ENCODE measurements at regions not wholly inside any gene's neighbourhood (a gene's known extent, or its start where the extent isn't known, plus 50 kb on each side); places are given as distances from the start of the nearest gene placed in this dataset.

GRCh38 chr6:150752409-150752808, 113.1 kb upstream of the MTHFD1L start:
- intact Hi-C loops (cut with DNase I; ENCODE audit: low total_unique reads): no loop called here
- WGBS, 2 donors (ENCODE audit: low coverage in 1 of 2): 87 to 92% methylated on average over 2 of the region's 2 CpGs
- no peaks in the 10 kb centered on the region for H3K9me3 ChIP-seq
- H3K4me3 ChIP-seq: no peak overlapping the region
- no peaks in the 10 kb centered on the region for H3K27me3 ChIP-seq
- no peak for DNase-seq
- no peak overlapping the region for H3K27ac ChIP-seq
- TF ChIP-seq POLR2AphosphoS5 (IDR thresholded peaks at IDR 0.05) (no peak), EP300 (IDR thresholded peaks at IDR 0.05; ENCODE audit: low read depth) (no peak), POLR2A (IDR thresholded peaks at IDR 0.05) (no peak), CTCF (IDR thresholded peaks at IDR 0.05) (no peak)
- no peaks in the 10 kb centered on the region for H3K36me3 ChIP-seq
- peaks cover 0 to 8% (median 2%) of the 10 kb centered on the region in 4 donors for H3K4me1 ChIP-seq
- in situ Hi-C loops (cut with MboI; ENCODE audit: low pct_ligation_motif_present in 1 of 4, low pct_unique_long_range_greater_than_20kb in 1 of 4, low sequenced_read_pairs in 3 of 4): no loop called here

- no peaks in the 10 kb centered on the region for H3K9me3 ChIP-seq
- no peaks in the 10 kb centered on the region for H3K36me3 ChIP-seq
- H3K4me3 ChIP-seq: no peak overlapping the region
- peaks cover 0 to 5% (median 2%) of the 10 kb centered on the region in 4 donors for H3K4me1 ChIP-seq
- in situ Hi-C loops (cut with MboI; ENCODE audit: low pct_ligation_motif_present in 1 of 4, low pct_unique_long_range_greater_than_20kb in 1 of 4, low sequenced_read_pairs in 3 of 4): no loop called here
- intact Hi-C loops (cut with DNase I; ENCODE audit: low total_unique reads): no loop called here
- no peaks in the 10 kb centered on the region for H3K27me3 ChIP-seq
- 27 to 53% methylated on average over 12 to 14 of the region's 14 CpGs for WGBS, 2 donors (ENCODE audit: low coverage in 1 of 2)
- TF ChIP-seq EP300 (IDR thresholded peaks at IDR 0.05; ENCODE audit: low read depth) (no peak), POLR2A (IDR thresholded peaks at IDR 0.05) (no peak), CTCF (IDR thresholded peaks at IDR 0.05) (no peak), POLR2AphosphoS5 (IDR thresholded peaks at IDR 0.05) (no peak)
- no peak for DNase-seq
- no peak overlapping the region for H3K27ac ChIP-seq
These were observed 112.0 kb upstream of the MTHFD1L start for GRCh38 chr6:150753371-150754064.

GRCh38 chr6:150755042-150755441, 110.5 kb upstream of the MTHFD1L start:
- TF ChIP-seq POLR2AphosphoS5 (IDR thresholded peaks at IDR 0.05): no peak
- no peak for TF ChIP-seq EP300 (IDR thresholded peaks at IDR 0.05; ENCODE audit: low read depth)
- TF ChIP-seq CTCF (IDR thresholded peaks at IDR 0.05): no peak
- TF ChIP-seq POLR2A (IDR thresholded peaks at IDR 0.05): no peak

GRCh38 chr6:150755524-150755923, 110.0 kb upstream of the MTHFD1L start:
- in situ Hi-C loops (cut with MboI; ENCODE audit: low pct_ligation_motif_present in 1 of 4, low pct_unique_long_range_greater_than_20kb in 1 of 4, low sequenced_read_pairs in 3 of 4): no loop called here
- H3K4me3 ChIP-seq: no peak overlapping the region
- TF ChIP-seq POLR2A (IDR thresholded peaks at IDR 0.05) (no peak), CTCF (IDR thresholded peaks at IDR 0.05) (no peak), EP300 (IDR thresholded peaks at IDR 0.05; ENCODE audit: low read depth) (no peak), POLR2AphosphoS5 (IDR thresholded peaks at IDR 0.05) (no peak)
- H3K36me3 ChIP-seq: no peaks in the 10 kb centered on the region
- H3K4me1 ChIP-seq: peaks cover 0 to 5% (median 2%) of the 10 kb centered on the region in 4 donors
- H3K9me3 ChIP-seq: no peaks in the 10 kb centered on the region
- intact Hi-C loops (cut with DNase I; ENCODE audit: low total_unique reads): no loop called here
- H3K27ac ChIP-seq: no peak overlapping the region
- WGBS, 2 donors (ENCODE audit: low coverage in 1 of 2): 85 to 96% methylated on average over 7 to 10 of the region's 10 CpGs
- no peak for DNase-seq
- no peaks in the 10 kb centered on the region for H3K27me3 ChIP-seq

More at GRCh38 chr6:150755042-150755441, 110.5 kb upstream of the MTHFD1L start:
- Histone ChIP-seq H3K9me3 (no peaks in the 10 kb centered on the region), H3K4me3 (no peak overlapping the region), H3K36me3 (no peaks in the 10 kb centered on the region), H3K4me1 (peaks cover 0 to 5% (median 2%) of the 10 kb centered on the region in 4 donors), H3K27ac (no peak overlapping the region), H3K27me3 (no peaks in the 10 kb centered on the region)
- 89 to 100% methylated on average over 3 to 9 of the region's 9 CpGs for WGBS, 2 donors (ENCODE audit: low coverage in 1 of 2)
- in situ Hi-C loops (cut with MboI; ENCODE audit: low pct_ligation_motif_present in 1 of 4, low pct_unique_long_range_greater_than_20kb in 1 of 4, low sequenced_read_pairs in 3 of 4) (no loop called here), intact Hi-C loops (cut with DNase I; ENCODE audit: low total_unique reads) (no loop called here)
- DNase-seq: no peak
